GM19239 (cell line): ENCODE measurements at regions not wholly inside any gene's neighbourhood (a gene's known extent, or its start where the extent isn't known, plus 50 kb on each side); places are given as distances from the start of the nearest gene placed in this dataset.

Experiments
- DNase-seq: peaks from one replicate; pipeline ENCODE4 v3.0.0; 2011; ENCODE audit warnings: low spot score; ENCODE audit not compliant: insufficient read length
- FAIRE-seq: peaks from 2 replicates; lab custom pipeline; 2011; peaks lifted over from hg19 to GRCh38; lab: Jason Lieb, UNC

DNA sequence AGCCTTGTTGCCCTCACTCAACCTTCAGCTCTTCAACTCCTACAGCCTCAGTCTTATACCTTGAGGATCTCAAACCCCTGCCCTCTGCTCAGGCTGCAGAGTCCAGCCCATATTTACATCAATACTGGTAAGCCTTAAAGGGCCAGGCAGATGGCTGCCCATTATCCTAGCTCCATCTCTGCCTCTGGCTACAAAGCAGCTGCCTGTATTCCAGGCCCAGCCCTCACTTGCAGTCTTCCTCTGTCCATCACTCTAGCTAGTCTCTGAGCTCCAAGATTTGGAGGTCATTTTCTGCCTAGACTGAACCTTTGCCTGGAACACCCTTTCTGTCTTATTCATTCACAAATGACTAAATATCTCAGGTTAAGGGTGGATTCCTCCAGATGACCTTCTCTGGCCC, 50.2 kb upstream of the GALNT10 start:
- FAIRE-seq (no peak), DNase-seq (no peak)
